ENCODE measurements at regions not wholly inside any gene's neighbourhood (a gene's known extent, or its start where the extent isn't known, plus 50 kb on each side); places are given as distances from the start of the nearest gene placed in this dataset.

DNA sequence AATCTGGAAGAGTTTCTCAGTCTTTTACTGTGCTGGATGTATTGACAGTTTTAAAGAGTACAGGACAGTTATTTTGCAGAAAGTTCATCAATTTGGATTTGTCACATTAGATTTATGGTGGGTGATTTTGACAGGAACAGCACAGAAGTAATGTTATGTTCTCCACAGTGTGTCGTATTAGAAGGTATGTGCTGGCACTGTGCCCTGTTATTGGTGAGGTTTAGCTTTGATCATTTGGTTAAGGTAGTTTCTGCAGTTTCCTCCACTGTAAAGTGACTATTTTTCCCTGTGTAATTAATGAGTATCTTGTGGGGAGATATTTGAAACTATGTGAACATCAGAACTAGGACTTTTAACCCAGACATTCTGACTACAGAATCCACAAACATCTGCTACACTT, 308.5 kb upstream of the TBX3 start:
- TF ChIP-seq, protein P1, sequence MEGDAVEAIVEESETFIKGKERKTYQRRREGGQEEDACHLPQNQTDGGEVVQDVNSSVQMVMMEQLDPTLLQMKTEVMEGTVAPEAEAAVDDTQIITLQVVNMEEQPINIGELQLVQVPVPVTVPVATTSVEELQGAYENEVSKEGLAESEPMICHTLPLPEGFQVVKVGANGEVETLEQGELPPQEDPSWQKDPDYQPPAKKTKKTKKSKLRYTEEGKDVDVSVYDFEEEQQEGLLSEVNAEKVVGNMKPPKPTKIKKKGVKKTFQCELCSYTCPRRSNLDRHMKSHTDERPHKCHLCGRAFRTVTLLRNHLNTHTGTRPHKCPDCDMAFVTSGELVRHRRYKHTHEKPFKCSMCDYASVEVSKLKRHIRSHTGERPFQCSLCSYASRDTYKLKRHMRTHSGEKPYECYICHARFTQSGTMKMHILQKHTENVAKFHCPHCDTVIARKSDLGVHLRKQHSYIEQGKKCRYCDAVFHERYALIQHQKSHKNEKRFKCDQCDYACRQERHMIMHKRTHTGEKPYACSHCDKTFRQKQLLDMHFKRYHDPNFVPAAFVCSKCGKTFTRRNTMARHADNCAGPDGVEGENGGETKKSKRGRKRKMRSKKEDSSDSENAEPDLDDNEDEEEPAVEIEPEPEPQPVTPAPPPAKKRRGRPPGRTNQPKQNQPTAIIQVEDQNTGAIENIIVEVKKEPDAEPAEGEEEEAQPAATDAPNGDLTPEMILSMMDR (IDR thresholded peaks at IDR 0.05): no peak
- H3K27ac Mint-ChIP-seq (ENCODE audit: unreplicated experiment): no peak overlapping the region
- no peaks in the 10 kb centered on the region for H3K4me1 Mint-ChIP-seq (ENCODE audit: unreplicated experiment)
- H3K27me3 Mint-ChIP-seq (ENCODE audit: unreplicated experiment): peaks cover 4% of the 10 kb centered on the region
- DNase-seq (ENCODE audit: extremely low spot score, unreplicated experiment): no peak
- peaks cover 6% of the 10 kb centered on the region for H3K9me3 Mint-ChIP-seq (ENCODE audit: unreplicated experiment)
- H3K4me3 Mint-ChIP-seq (ENCODE audit: unreplicated experiment): no peak overlapping the region
- no peaks in the 10 kb centered on the region for H3K36me3 Mint-ChIP-seq (ENCODE audit: unreplicated experiment)

DNA sequence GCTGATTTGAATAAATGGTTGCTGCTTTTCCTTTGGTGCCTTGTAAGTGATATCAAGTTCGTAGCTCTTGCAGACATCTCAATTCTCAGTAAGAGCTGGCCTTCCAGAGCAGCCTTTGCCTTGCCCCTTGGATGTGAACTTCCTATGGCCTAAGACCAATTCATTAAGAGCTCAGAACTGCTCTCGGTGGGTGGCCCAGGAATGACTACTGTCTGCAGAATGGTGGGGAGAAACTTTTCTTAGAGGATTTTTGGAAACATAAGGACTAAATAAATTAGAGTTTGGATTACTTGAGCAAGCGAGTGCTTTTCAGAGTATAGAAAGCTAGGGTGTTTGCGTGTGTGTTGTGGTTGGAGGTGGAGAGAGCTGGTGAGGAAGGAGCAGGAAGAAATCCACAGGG, 306.4 kb upstream of the TBX3 start:
- no peaks in the 10 kb centered on the region for H3K4me1 Mint-ChIP-seq (ENCODE audit: unreplicated experiment)
- no peak overlapping the region for H3K27ac Mint-ChIP-seq (ENCODE audit: unreplicated experiment)
- no peak overlapping the region for H3K4me3 Mint-ChIP-seq (ENCODE audit: unreplicated experiment)
- peaks cover 5% of the 10 kb centered on the region for H3K9me3 Mint-ChIP-seq (ENCODE audit: unreplicated experiment)
- no peaks in the 10 kb centered on the region for H3K36me3 Mint-ChIP-seq (ENCODE audit: unreplicated experiment)
- TF ChIP-seq, protein P1 (IDR thresholded peaks at IDR 0.05): no peak
- no peak for DNase-seq (ENCODE audit: extremely low spot score, unreplicated experiment)
- H3K27me3 Mint-ChIP-seq (ENCODE audit: unreplicated experiment): peaks cover 4% of the 10 kb centered on the region

DNA sequence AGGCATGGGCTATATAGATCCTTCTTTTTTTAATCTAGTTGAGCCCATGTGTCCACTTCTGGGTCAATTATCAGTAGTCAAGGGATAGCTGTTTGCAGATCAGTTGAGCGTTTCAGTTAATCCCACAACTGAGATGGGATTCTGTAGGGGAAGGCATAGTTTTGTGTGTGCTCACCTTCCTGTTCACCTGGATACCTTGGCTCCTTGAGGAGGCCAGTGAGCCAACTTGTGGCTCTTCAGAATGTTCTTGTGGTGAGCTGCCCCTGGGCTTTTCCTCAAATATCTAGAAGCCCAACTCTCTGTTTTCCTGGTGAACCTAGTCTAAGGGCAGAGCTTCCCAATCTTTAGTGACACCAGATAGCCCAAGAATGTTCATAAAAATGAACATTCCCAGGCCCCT, 302.9 kb upstream of the TBX3 start:
- H3K27ac Mint-ChIP-seq (ENCODE audit: unreplicated experiment): no peak overlapping the region
- peaks cover 11% of the 10 kb centered on the region for H3K9me3 Mint-ChIP-seq (ENCODE audit: unreplicated experiment)

DNA sequence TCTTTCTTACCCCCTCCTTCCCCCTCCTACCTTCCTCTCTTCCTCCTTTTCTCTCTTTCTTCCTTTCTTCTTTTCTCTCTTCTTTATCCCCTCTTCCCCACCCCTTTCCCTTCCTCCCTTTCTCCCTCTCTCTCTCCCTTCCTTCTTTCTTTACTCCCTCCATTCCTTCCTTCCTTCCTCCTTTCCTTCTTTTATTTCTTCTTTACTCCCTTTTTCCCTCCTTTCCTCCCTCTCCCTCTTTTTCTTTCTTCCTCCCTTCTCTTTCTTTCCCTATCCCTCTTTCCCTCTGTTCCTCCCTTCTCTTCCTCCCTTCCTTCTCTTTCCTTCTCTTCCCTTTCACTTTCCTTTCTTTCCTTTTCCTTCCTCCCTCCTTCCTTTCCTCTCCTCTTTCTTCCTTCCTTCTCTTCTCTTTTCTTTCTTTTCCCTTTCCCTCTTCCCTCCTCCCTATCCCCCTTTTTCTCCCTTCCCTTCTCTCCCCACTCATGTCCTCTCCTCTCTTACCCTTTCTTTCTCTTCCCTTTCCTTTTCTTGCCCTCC, 302.3 kb upstream of the TBX3 start:
- H3K9me3 Mint-ChIP-seq (ENCODE audit: unreplicated experiment): peaks cover 11% of the 10 kb centered on the region
- no peak for DNase-seq (ENCODE audit: extremely low spot score, unreplicated experiment)
- TF ChIP-seq, protein P1 (IDR thresholded peaks at IDR 0.05): no peak
- no peaks in the 10 kb centered on the region for H3K36me3 Mint-ChIP-seq (ENCODE audit: unreplicated experiment)
- no peak overlapping the region for H3K27ac Mint-ChIP-seq (ENCODE audit: unreplicated experiment)
- no peaks in the 10 kb centered on the region for H3K4me1 Mint-ChIP-seq (ENCODE audit: unreplicated experiment)
- peaks cover 4% of the 10 kb centered on the region for H3K27me3 Mint-ChIP-seq (ENCODE audit: unreplicated experiment)
- H3K4me3 Mint-ChIP-seq (ENCODE audit: unreplicated experiment): no peak overlapping the region

More for the DNA sequence above, 302.9 kb upstream of the TBX3 start:
- Mint-ChIP-seq H3K4me1 (ENCODE audit: unreplicated experiment) (no peaks in the 10 kb centered on the region), H3K27me3 (ENCODE audit: unreplicated experiment) (peaks cover 4% of the 10 kb centered on the region), H3K36me3 (ENCODE audit: unreplicated experiment) (no peaks in the 10 kb centered on the region), H3K4me3 (ENCODE audit: unreplicated experiment) (no peak overlapping the region)
- TF ChIP-seq, protein P1 (IDR thresholded peaks at IDR 0.05): no peak
- DNase-seq (ENCODE audit: extremely low spot score, unreplicated experiment): no peak

DNA sequence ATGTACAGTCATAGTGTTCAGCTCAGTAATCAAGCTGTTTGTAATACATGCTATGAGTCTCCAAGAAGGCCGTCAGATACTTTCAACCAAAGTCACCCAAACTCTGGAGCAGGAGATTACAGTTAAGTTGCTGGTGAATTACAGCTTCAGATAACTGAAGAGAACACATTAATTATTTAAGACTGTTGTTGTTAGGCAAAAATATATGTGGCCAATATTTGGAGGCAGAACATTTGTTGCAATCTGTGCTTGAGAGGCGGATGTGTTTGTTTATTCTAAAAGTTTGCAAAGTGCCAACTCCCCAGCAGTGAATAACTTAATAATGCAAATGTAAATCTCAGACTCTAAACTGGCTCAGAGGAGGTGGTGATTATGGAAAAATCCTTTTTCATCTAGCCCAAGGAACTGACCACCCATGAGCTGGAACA, 300.7 kb upstream of the TBX3 start:
- no peaks in the 10 kb centered on the region for H3K4me1 Mint-ChIP-seq (ENCODE audit: unreplicated experiment)
- no peak overlapping the region for H3K27ac Mint-ChIP-seq (ENCODE audit: unreplicated experiment)

More for the DNA sequence above, 300.7 kb upstream of the TBX3 start:
- Mint-ChIP-seq H3K27me3 (ENCODE audit: unreplicated experiment) (no peaks in the 10 kb centered on the region), H3K36me3 (ENCODE audit: unreplicated experiment) (no peaks in the 10 kb centered on the region), H3K9me3 (ENCODE audit: unreplicated experiment) (peaks cover 11% of the 10 kb centered on the region), H3K4me3 (ENCODE audit: unreplicated experiment) (no peak overlapping the region)
- TF ChIP-seq, protein P1 (IDR thresholded peaks at IDR 0.05): no peak
- no peak for DNase-seq (ENCODE audit: extremely low spot score, unreplicated experiment)
